ENCODE measurements at regions not wholly inside any gene's neighbourhood (a gene's known extent, or its start where the extent isn't known, plus 50 kb on each side); places are given as distances from the start of the nearest gene placed in this dataset.

DNA sequence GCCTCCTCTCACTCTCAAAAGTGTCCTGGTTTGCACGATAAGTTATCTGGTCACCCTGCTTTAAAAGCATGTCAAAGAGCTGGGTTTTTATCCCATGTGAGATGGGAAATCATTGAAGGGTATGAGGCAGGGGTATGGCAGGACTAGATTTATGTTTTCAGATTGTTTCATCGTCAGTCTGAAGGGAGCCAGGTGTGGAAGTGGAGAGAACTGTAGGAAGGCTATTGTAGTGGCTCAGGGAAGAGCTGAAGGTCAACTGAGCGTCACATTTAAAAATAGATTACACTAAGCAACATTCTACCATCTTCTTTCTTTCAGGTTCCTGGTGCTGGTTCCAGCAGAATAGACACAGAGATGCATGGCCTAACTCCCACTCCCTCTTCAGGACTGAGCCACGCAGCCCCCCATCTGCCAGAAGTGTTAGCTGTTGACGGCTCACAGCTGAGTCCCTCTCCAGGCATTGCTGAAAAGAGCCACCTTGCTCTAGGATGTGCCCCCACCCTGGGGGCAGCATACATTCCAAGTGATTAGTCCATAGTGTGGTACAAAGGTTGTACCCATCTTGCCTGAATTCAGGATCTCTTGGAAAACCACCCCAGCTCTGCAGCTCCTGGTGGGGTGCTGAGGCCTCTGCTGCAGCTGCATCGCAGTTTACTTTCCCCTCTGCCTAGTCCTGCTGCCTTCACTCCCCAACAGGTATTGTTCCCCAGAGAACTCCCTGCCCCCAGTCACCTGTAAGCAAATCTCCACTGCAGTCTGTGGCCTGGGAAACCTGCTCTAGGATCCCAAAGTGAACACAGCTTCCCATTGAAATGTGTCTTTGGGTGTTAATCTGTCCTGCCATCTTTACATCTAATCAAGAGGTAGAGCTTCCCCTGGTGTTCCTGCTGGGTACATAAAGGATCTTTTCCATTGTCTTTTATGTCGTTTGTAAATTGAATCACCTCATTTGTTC is 79.5 kb upstream of the KLF7 start:
- H3K79me2 ChIP-seq (ENCODE audit: low read length): no peaks in the 10 kb centered on the region
- no peak overlapping the region for H3K27ac ChIP-seq (ENCODE audit: low read length)
- no peaks in the 10 kb centered on the region for H3K9me3 ChIP-seq (ENCODE audit: insufficient read depth, low read length)
- no peaks in the 10 kb centered on the region for H4K20me1 ChIP-seq (ENCODE audit: insufficient read depth, low read length)
- no peak overlapping the region for H3K4me3 ChIP-seq (ENCODE audit: low read length)
- TF ChIP-seq CTCF (IDR thresholded peaks at IDR 0.05; ENCODE audit: low read depth, low read length) (no peak), EZH2phosphoT487 (IDR thresholded peaks at IDR 0.05; ENCODE audit: low read depth) (no peak)
- no peaks in the 10 kb centered on the region for H3K36me3 ChIP-seq (replicated peaks; ENCODE audit: low read depth, low read length)
- no peak overlapping the region for H2AFZ ChIP-seq (ENCODE audit: low read depth, low read length)
- H3K9ac ChIP-seq (ENCODE audit: low read length): no peak overlapping the region
- H3K4me1 ChIP-seq (ENCODE audit: low read length): peaks cover under 1% of the 10 kb centered on the region; the same call in 1 of the 2 replicates
- H3K4me2 ChIP-seq (ENCODE audit: low read length): no peak overlapping the region
- H3K27me3 ChIP-seq (ENCODE audit: low read depth, low read length): no peaks in the 10 kb centered on the region

DNA sequence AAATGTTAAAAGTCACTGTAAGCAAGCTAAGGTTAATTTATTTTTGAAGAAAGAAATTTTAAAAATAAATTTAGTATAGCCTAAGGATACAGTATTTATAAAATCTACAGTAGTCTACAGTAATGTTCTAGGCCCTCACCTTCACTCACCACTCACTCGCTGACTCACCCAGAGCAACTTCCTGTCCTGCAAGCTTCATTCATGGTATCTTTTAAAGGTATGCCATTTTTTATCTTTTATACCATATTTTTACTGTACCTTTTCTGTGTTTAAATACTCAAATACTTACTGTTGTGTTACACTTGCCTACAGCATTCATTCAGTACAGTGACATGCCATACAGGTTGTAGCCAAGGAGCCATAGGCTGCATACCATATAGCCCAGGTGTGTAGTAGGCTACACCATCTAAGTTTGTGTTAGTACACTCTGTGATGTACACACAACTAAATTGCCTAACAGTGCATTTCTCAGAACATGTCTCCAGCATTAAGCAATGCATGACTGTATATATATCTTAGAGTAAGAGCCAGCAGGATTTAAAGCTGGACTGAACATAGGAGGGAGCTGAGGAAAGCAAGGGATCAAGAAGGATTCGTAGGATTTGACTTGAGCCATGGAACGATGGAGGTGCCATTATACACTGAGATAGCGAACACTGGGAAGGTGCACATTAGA is 83.1 kb upstream of the KLF7 start:
- Histone ChIP-seq H3K36me3 (replicated peaks; ENCODE audit: low read depth, low read length) (no peaks in the 10 kb centered on the region), H3K4me1 (ENCODE audit: low read length) (no peaks in the 10 kb centered on the region), H3K9me3 (ENCODE audit: insufficient read depth, low read length) (no peaks in the 10 kb centered on the region), H3K27me3 (ENCODE audit: low read depth, low read length) (peaks cover 7% of the 10 kb centered on the region), H4K20me1 (ENCODE audit: insufficient read depth, low read length) (no peaks in the 10 kb centered on the region), H3K4me3 (ENCODE audit: low read length) (no peak overlapping the region), H3K27ac (ENCODE audit: low read length) (no peak overlapping the region), H2AFZ (ENCODE audit: low read depth, low read length) (no peak overlapping the region), H3K4me2 (ENCODE audit: low read length) (no peak overlapping the region), H3K9ac (ENCODE audit: low read length) (no peak overlapping the region), H3K79me2 (ENCODE audit: low read length) (no peaks in the 10 kb centered on the region)
- no peak for TF ChIP-seq EZH2phosphoT487 (IDR thresholded peaks at IDR 0.05; ENCODE audit: low read depth)
- no peak for TF ChIP-seq CTCF (IDR thresholded peaks at IDR 0.05; ENCODE audit: low read depth, low read length)

DNA sequence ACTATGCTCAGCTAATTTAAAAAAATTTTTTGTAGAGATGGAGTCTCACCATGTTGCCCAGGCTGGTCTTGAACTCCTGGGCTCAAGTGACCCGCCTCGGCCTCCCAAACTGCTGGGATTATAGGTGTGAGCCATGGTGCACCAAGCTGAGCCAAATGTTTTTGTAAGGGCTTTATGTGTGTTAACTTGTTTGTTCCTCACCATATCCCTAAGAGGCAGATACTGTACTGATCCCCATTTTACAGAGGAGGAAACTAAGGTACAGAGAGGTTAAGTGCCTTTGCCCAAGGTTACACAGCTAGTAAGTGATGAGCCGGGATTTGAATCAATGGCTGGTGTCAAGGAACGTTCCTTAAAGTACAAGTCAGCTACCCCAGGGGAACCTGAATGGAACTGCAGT is 85.3 kb upstream of the KLF7 start:
- H3K36me3 ChIP-seq (replicated peaks; ENCODE audit: low read depth, low read length): no peaks in the 10 kb centered on the region
- no peak overlapping the region for H3K9ac ChIP-seq (ENCODE audit: low read length)
- no peaks in the 10 kb centered on the region for H3K9me3 ChIP-seq (ENCODE audit: insufficient read depth, low read length)
- no peaks in the 10 kb centered on the region for H3K79me2 ChIP-seq (ENCODE audit: low read length)
- H2AFZ ChIP-seq (ENCODE audit: low read depth, low read length): no peak overlapping the region
- peaks cover 11% of the 10 kb centered on the region for H3K4me1 ChIP-seq (ENCODE audit: low read length)
- H3K27me3 ChIP-seq (ENCODE audit: low read depth, low read length): peaks cover 18% of the 10 kb centered on the region
- TF ChIP-seq CTCF (IDR thresholded peaks at IDR 0.05; ENCODE audit: low read depth, low read length) (no peak), EZH2phosphoT487 (IDR thresholded peaks at IDR 0.05; ENCODE audit: low read depth) (no peak)
- H4K20me1 ChIP-seq (ENCODE audit: insufficient read depth, low read length): no peaks in the 10 kb centered on the region
- H3K27ac ChIP-seq (ENCODE audit: low read length): no peak overlapping the region
- H3K4me3 ChIP-seq (ENCODE audit: low read length): no peak overlapping the region
- no peak overlapping the region for H3K4me2 ChIP-seq (ENCODE audit: low read length)

GRCh38 chr2:207251573-207252192 is 85.9 kb upstream of the KLF7 start:
- Histone ChIP-seq H2AFZ (ENCODE audit: low read depth, low read length) (no peak overlapping the region), H3K9me3 (ENCODE audit: insufficient read depth, low read length) (no peaks in the 10 kb centered on the region), H3K27me3 (ENCODE audit: low read depth, low read length) (peaks cover 19% of the 10 kb centered on the region), H3K36me3 (replicated peaks; ENCODE audit: low read depth, low read length) (no peaks in the 10 kb centered on the region), H3K4me2 (ENCODE audit: low read length) (no peak overlapping the region), H3K4me3 (ENCODE audit: low read length) (no peak overlapping the region), H3K4me1 (ENCODE audit: low read length) (peaks cover 11% of the 10 kb centered on the region), H3K27ac (ENCODE audit: low read length) (no peak overlapping the region), H3K9ac (ENCODE audit: low read length) (no peak overlapping the region), H3K79me2 (ENCODE audit: low read length) (no peaks in the 10 kb centered on the region), H4K20me1 (ENCODE audit: insufficient read depth, low read length) (no peaks in the 10 kb centered on the region)
- TF ChIP-seq CTCF (IDR thresholded peaks at IDR 0.05; ENCODE audit: low read depth, low read length) (no peak), EZH2phosphoT487 (IDR thresholded peaks at IDR 0.05; ENCODE audit: low read depth) (no peak)

Data from OCI-LY3 (cell line).